ENCODE measurements at regions not wholly inside any gene's neighbourhood (a gene's known extent, or its start where the extent isn't known, plus 50 kb on each side); places are given as distances from the start of the nearest gene placed in this dataset.

GRCh38 chr15:62758952-62759349, 283.6 kb upstream of the TPM1 start:
- TF ChIP-seq CTCF (IDR thresholded peaks at IDR 0.05) (no peak), POLR2A (IDR thresholded peaks at IDR 0.05) (no peak), EP300 (IDR thresholded peaks at IDR 0.05) (no peak)
